Left lung (tissue), 4 donors: ENCODE measurements at regions not wholly inside any gene's neighbourhood (a gene's known extent, or its start where the extent isn't known, plus 50 kb on each side); places are given as distances from the start of the nearest gene placed in this dataset.

Experiments used
- ATAC-seq: fragments of 200-7000 bp; cut with Tn5 transposase; one replicate; pipeline ENCODE4 v1.9.1; 2020; ENCODE audit warnings: moderate library complexity
- DNase-seq, 4 donors: peaks; one replicate each; pipeline ENCODE4 v3.0.0-alpha.2; 2013 to 2020
- H3K27ac ChIP-seq, 2 donors: fragments of 200-600 bp; sonication (generic) in 1 of 2; one replicate each; pipeline versions ENCODE4 v1.5.0 to v1.8.0; 2020 to 2021
- H3K27me3 ChIP-seq, 2 donors: fragments of 200-600 bp; sonication (generic) in 1 of 2; one replicate each; pipeline versions ENCODE4 v1.5.0 to v1.8.0; 2020 to 2021
- H3K36me3 ChIP-seq, 2 donors: fragments of 200-600 bp; sonication (generic) in 1 of 2; one replicate each; pipeline versions ENCODE4 v1.5.0 to v1.8.0; 2020 to 2021
- H3K4me1 ChIP-seq, 2 donors: fragments of 200-600 bp; one replicate each; pipeline ENCODE4 v1.8.0; 2021
- H3K4me3 ChIP-seq, 2 donors: fragments of 200-600 bp; sonication (generic) in 1 of 2; one replicate each; pipeline versions ENCODE4 v1.5.0 to v1.8.0; 2020 to 2021; ENCODE audit warnings: mild to moderate bottlenecking in 1 of 2
- H3K9me3 ChIP-seq, 2 donors: fragments of 200-600 bp; sonication (generic) in 1 of 2; one replicate each; pipeline versions ENCODE4 v1.5.0 to v1.8.0; 2020 to 2021
- CTCF ChIP-seq, 2 donors: fragments of 200-600 bp; sonication (generic) in 1 of 2; IDR thresholded peaks; one replicate each; pipeline versions ENCODE4 v1.5.0 to v1.8.0; 2021; ENCODE audit warnings: antibody characterized with exemption in 2 of 2
- intact Hi-C, 2 donors: fragments of 100-400 bp; cut with DNase I; formaldehyde crosslinking; loops; one replicate each; pipeline versions ENCODE4 v1.11.2 to v1.14.2; 2022
- donor health status: DM: no; HTN: yes; CAD: no.
- donor health status: DM: no; HTN: no; CAD: no.

GRCh38 chr1:177784936-177785335 lies 184.9 kb downstream of the SEC16B start:
- ATAC-seq (no peak), DNase-seq (no peak)
- H3K4me1 ChIP-seq = no peaks in the 10 kb centered on the region
- no peak overlapping the region for H3K27ac ChIP-seq
- no peak overlapping the region for H3K4me3 ChIP-seq
- no peaks in the 10 kb centered on the region for H3K36me3 ChIP-seq
- H3K27me3 ChIP-seq = no peaks in the 10 kb centered on the region
- intact Hi-C loops = no loop called here
- no peak for TF ChIP-seq CTCF (IDR thresholded peaks at IDR 0.05)
- H3K9me3 ChIP-seq = no peaks in the 10 kb centered on the region

GRCh38 chr1:177784409-177784808 lies 185.4 kb downstream of the SEC16B start:
- Histone ChIP-seq H3K27ac (no peak overlapping the region), H3K9me3 (no peaks in the 10 kb centered on the region), H3K4me1 (no peaks in the 10 kb centered on the region), H3K4me3 (no peak overlapping the region), H3K27me3 (no peaks in the 10 kb centered on the region), H3K36me3 (no peaks in the 10 kb centered on the region)
- TF ChIP-seq CTCF (IDR thresholded peaks at IDR 0.05) = no peak
- DNase-seq = no peak
- no peak for ATAC-seq
- intact Hi-C loops = no loop called here

- no peak overlapping the region for H3K4me3 ChIP-seq
- no peaks in the 10 kb centered on the region for H3K36me3 ChIP-seq
- no peak overlapping the region for H3K27ac ChIP-seq
- H3K9me3 ChIP-seq = no peaks in the 10 kb centered on the region
- intact Hi-C loops = no loop called here
- no peak for TF ChIP-seq CTCF (IDR thresholded peaks at IDR 0.05)
- no peak for DNase-seq
- no peaks in the 10 kb centered on the region for H3K27me3 ChIP-seq
- no peak for ATAC-seq
- no peaks in the 10 kb centered on the region for H3K4me1 ChIP-seq
Measured at GRCh38 chr1:177783051-177783450, 186.8 kb downstream of the SEC16B start.

- no peaks in the 10 kb centered on the region for H3K27me3 ChIP-seq
- H3K27ac ChIP-seq = no peak overlapping the region
- ATAC-seq = peak; percentile 83
- DNase-seq = peak in 2 of 4 donors; percentile 29 to 58
- H3K4me1 ChIP-seq = no peaks in the 10 kb centered on the region
- TF ChIP-seq CTCF (IDR thresholded peaks at IDR 0.05) = peak in 1 of 2 donors; percentile 26
- no peak overlapping the region for H3K4me3 ChIP-seq
- H3K9me3 ChIP-seq = peaks cover 0 to 3% of the 10 kb centered on the region in 2 donors
- no peaks in the 10 kb centered on the region for H3K36me3 ChIP-seq
- intact Hi-C loops = no loop called here
Measured at GRCh38 chr1:177780096-177780700, 189.7 kb downstream of the SEC16B start.

GRCh38 chr1:177779166-177779965 lies 190.5 kb downstream of the SEC16B start:
- Histone ChIP-seq H3K4me3 (no peak overlapping the region), H3K9me3 (peaks cover 0 to 8% of the 10 kb centered on the region in 2 donors), H3K27ac (no peak overlapping the region), H3K27me3 (no peaks in the 10 kb centered on the region), H3K36me3 (no peaks in the 10 kb centered on the region), H3K4me1 (no peaks in the 10 kb centered on the region)
- peak in 1 of 4 donors; percentile 45 for DNase-seq
- no peak for TF ChIP-seq CTCF (IDR thresholded peaks at IDR 0.05)
- intact Hi-C loops = no loop called here
- ATAC-seq = no peak
